Kidney (tissue), 13 donors: ENCODE measurements at regions not wholly inside any gene's neighbourhood (a gene's known extent, or its start where the extent isn't known, plus 50 kb on each side); places are given as distances from the start of the nearest gene placed in this dataset.
A peak's percentile ranks its signal among the peaks of the same experiment; 100 is the strongest.
"Not testable (repeated sequence)": the region's sequence is repeated elsewhere in the genome, so short reads cannot be mapped to it uniquely, and the experiment has no call there.

Experiments used
- DNase-seq, 5 donors: peaks; one replicate each; pipeline ENCODE4 v3.0.0-alpha.2; 2013 to 2020
- FAIRE-seq: peaks from 2 replicates; lab custom pipeline; 2012; peaks lifted over from hg19 to GRCh38; lab: Jason Lieb, UNC
- H3K27ac ChIP-seq, 2 donors: one replicate each; pipeline ENCODE4 v1.7.0; 2013; ENCODE audit warnings: low read depth in 2 of 2, low read length in 2 of 2, inconsistent platforms in 1 of 2
- H3K27me3 ChIP-seq: one replicate; pipeline ENCODE4 v1.7.1; 2013; ENCODE audit warnings: low read length, inconsistent platforms; ENCODE audit not compliant: control insufficient read depth, insufficient read depth
- H3K36me3 ChIP-seq, 3 donors: one replicate each; pipeline versions ENCODE4 v1.7.0 to v1.7.1; 2013; ENCODE audit warnings: low read length in 3 of 3, control low read depth in 1 of 3, inconsistent platforms in 1 of 3; ENCODE audit not compliant: insufficient read depth in 3 of 3, control insufficient read depth in 2 of 3
- H3K4me1 ChIP-seq, 3 donors: one replicate each; pipeline versions ENCODE4 v1.7.0 to v1.7.1; 2013; ENCODE audit warnings: low read length in 3 of 3, inconsistent platforms in 1 of 3, low read depth in 1 of 3; ENCODE audit not compliant: control insufficient read depth in 2 of 3, insufficient read depth in 2 of 3
- H3K4me3 ChIP-seq, 3 donors: one replicate each; pipeline versions ENCODE4 v1.7.0 to v1.8.1; 2013; ENCODE audit warnings: low read length in 3 of 3, control low read depth in 1 of 3, inconsistent platforms in 1 of 3
- H3K9ac ChIP-seq, 3 donors: one replicate each; pipeline versions ENCODE4 v1.7.0 to v1.7.1; 2013; ENCODE audit warnings: low read length in 3 of 3, control low read depth in 1 of 3, inconsistent platforms in 1 of 3
- H3K9me3 ChIP-seq, 3 donors: one replicate each; pipeline versions ENCODE4 v1.7.0 to v1.7.1; 2013; ENCODE audit warnings: low read length in 3 of 3, control low read depth in 1 of 3, inconsistent platforms in 1 of 3; ENCODE audit not compliant: control insufficient read depth in 2 of 3, insufficient read depth in 1 of 3
- intact Hi-C: fragments of 100-400 bp; cut with DNase I; formaldehyde crosslinking; loops from one replicate; pipeline ENCODE4 v1.11.1; 2022
- TF ChIP-seq, protein P1 (sequence below): IDR thresholded peaks from 3 replicates; pipeline ENCODE4 v1.5.1; 2012; ENCODE audit warnings: mild to moderate bottlenecking, moderate library complexity, borderline replicate concordance; ENCODE audit not compliant: insufficient read depth; ENCODE audit errors: extremely low read depth
- donor health status: control.
- donor health status: control.
- donor health status: control.
- donor health status: control.
- donor health status: control.
- donor health status: DM: yes; HTN: yes; CAD: no.
- donor health status: Normal renal cell carcinoma (clear cell type).

DNA sequence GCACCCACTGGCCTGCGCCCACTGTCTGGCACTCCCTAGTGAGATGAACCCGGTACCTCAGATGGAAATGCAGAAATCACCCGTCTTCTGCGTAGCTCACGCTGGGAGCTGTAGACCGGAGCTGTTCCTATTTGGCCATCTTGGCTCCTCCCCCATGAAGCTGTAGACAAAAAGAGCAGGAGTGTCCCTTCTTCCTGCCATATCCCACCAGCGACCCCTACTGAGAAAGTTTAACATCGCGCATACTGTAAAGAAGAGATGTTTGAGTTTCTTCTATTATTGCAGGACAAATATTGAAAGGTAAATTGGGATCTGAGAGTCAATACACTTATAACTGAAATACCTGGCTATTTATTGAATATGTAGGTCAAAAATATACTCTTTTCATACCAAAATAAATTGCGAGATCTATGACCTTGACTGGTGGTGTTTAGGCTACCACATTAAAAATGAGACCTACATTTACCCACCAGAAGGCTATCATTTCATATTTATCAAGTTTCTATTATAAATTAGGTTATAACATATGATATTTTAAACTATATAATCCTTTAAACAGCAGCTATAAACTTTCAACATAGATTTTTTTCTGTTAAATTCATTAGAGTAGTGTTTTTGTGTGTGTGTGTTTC, 586.3 kb downstream of the HTR1B start:
- Histone ChIP-seq H3K9me3 (no peaks in the 10 kb centered on the region), H3K27me3 (no peaks in the 10 kb centered on the region), H3K36me3 (no peaks in the 10 kb centered on the region), H3K9ac (no peak overlapping the region), H3K27ac (no peak overlapping the region), H3K4me3 (no peak overlapping the region), H3K4me1 (no peaks in the 10 kb centered on the region)
- FAIRE-seq (no peak), DNase-seq (peak in 4 of 5 donors; percentile 26 to 81 (median 54))
- TF ChIP-seq, protein P1, sequence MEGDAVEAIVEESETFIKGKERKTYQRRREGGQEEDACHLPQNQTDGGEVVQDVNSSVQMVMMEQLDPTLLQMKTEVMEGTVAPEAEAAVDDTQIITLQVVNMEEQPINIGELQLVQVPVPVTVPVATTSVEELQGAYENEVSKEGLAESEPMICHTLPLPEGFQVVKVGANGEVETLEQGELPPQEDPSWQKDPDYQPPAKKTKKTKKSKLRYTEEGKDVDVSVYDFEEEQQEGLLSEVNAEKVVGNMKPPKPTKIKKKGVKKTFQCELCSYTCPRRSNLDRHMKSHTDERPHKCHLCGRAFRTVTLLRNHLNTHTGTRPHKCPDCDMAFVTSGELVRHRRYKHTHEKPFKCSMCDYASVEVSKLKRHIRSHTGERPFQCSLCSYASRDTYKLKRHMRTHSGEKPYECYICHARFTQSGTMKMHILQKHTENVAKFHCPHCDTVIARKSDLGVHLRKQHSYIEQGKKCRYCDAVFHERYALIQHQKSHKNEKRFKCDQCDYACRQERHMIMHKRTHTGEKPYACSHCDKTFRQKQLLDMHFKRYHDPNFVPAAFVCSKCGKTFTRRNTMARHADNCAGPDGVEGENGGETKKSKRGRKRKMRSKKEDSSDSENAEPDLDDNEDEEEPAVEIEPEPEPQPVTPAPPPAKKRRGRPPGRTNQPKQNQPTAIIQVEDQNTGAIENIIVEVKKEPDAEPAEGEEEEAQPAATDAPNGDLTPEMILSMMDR, result peak; percentile 28
- intact Hi-C loops, result no loop called here

DNA sequence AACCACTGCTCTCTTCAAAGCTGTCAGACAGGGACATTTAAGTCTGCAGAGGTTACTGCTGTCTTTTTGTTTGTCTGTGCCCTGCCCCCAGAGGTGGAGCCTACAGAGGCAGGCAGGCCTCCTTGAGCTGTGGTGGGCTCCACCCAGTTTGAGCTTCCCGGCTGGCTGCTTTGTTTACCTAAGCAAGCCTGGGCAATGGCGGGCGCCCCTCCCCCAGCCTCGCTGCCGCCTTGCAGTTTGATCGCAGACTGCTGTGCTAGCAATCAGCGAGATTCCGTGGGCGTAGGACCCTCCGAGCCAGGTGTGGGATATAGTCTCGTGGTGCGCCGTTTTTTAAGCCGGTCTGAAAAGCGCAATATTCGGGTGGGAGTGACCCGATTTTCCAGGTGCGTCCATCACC, 586.9 kb downstream of the HTR1B start:
- not testable (repeated sequence) for H3K4me3 ChIP-seq, H3K4me1 ChIP-seq

DNA sequence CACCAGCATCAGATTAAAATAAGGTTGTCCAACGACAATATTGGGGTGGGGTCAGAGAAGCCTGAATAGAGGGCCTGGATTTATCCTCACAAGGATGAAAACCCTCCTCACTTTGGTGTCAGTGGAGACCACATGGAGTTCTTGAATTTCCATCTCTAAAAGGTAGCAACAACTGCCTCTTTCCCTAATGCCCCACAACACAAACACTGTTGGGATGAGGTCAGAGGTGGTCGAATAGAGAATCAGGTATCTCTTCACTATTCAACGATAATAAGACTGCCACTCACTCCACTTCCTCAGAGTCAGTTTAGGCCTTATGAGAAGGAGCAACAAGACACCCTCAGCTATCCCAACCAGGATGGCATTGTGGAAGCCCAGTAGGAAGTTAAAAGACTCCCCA, 596.1 kb downstream of the HTR1B start:
- no peak for FAIRE-seq
- TF ChIP-seq, protein P1, result no peak
- no peak overlapping the region for H3K9ac ChIP-seq

More for the DNA sequence above, 586.9 kb downstream of the HTR1B start:
- H3K9me3 ChIP-seq, DNase-seq, H3K9ac ChIP-seq, H3K27ac ChIP-seq, FAIRE-seq, H3K36me3 ChIP-seq, intact Hi-C loops, H3K27me3 ChIP-seq: not testable (repeated sequence)

DNA sequence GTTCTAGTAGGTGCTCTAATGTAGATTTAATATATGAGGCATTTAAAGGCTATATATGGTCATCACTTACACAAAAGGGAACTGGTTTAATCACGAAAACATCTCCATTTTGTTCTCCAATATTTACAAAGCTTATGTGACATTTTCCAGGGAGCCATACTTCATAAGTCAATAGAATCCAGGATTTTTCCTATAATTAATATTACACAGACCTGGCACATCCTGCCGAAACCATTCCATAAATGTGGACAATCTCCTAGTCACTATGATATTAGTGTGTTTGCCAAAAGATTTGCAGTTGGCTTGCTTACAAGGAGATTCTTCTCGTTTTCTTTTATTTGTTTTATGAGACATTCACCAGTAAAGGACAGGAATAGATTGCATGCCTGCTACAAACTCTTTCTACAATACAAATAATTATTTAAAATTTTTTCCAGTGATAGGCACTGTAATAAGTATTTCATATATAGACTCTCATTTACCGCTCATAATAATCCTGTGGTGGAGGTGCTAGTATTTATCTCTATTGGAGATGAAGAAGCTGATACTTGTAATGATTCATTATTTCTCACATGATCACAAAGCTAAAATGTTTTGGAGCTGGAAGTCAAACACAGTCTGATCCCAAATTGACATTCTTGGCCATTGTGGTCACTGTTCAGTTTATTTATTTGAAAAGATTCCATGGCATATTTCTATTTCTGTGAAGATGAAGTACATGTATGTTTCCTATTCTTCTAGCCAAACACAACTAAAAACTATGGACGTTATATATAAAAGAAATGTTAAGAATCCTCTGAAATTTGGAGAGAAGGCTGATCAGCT, 597.0 kb downstream of the HTR1B start:
- Histone ChIP-seq H3K9ac (no peak overlapping the region), H3K27me3 (no peaks in the 10 kb centered on the region), H3K36me3 (no peaks in the 10 kb centered on the region), H3K27ac (no peak overlapping the region), H3K9me3 (no peaks in the 10 kb centered on the region), H3K4me1 (no peaks in the 10 kb centered on the region), H3K4me3 (no peak overlapping the region)
- DNase-seq (no peak), FAIRE-seq (no peak)
- intact Hi-C loops, result no loop called here
- TF ChIP-seq, protein P1, result no peak

More for the DNA sequence above, 596.1 kb downstream of the HTR1B start:
- Histone ChIP-seq H3K4me1 (no peaks in the 10 kb centered on the region), H3K9me3 (no peaks in the 10 kb centered on the region), H3K27me3 (no peaks in the 10 kb centered on the region), H3K4me3 (no peak overlapping the region), H3K27ac (no peak overlapping the region), H3K36me3 (no peaks in the 10 kb centered on the region)
- intact Hi-C loops, result no loop called here
- DNase-seq, result no peak
